ENCODE measurements at regions not wholly inside any gene's neighbourhood (a gene's known extent, or its start where the extent isn't known, plus 50 kb on each side); places are given as distances from the start of the nearest gene placed in this dataset.

- no TSS peak for BruUV-seq (replicated peaks)
- H3K9me1 ChIP-seq (ENCODE audit: insufficient read depth, low read length) = no peaks in the 10 kb centered on the region
- H3K14ac ChIP-seq (replicated peaks; ENCODE audit: low read depth, low read length) = no peak overlapping the region
- dilution Hi-C loops (cut with HindIII; ENCODE audit: low sequenced_read_pairs, unreplicated experiment) = no loop called here
- no peak overlapping the region for H4K5ac ChIP-seq (ENCODE audit: low read depth, low read length)
- POLR2A ChIA-PET (ENCODE audit: unreplicated experiment) = no interaction called here
- DNase-seq = no peak
- H3K4me2 ChIP-seq (ENCODE audit: low read depth, low read length) = no peak overlapping the region
- no peak overlapping the region for H3K23ac ChIP-seq (ENCODE audit: low read depth, low read length)
- no peak overlapping the region for H2BK20ac ChIP-seq (ENCODE audit: low read depth, low read length)
- intact Hi-C loops (cut with micrococcal nuclease) = no loop called here
- no peak overlapping the region for H3K4ac ChIP-seq (ENCODE audit: low read depth, low read length)
- H2AFZ ChIP-seq (replicated peaks; ENCODE audit: low read length, poor library complexity) = no peak overlapping the region
- ATAC-seq (ENCODE audit: low read depth) = no peak
- no peak overlapping the region for H3K56ac ChIP-seq (ENCODE audit: extremely low read depth, insufficient read depth, low read length)
- H2AK9ac ChIP-seq (replicated peaks; ENCODE audit: low read depth, low read length, poor library complexity) = no peak overlapping the region
- H3K9ac ChIP-seq (ENCODE audit: low read depth, low read length) = no peak overlapping the region
- H3K4me1 ChIP-seq (ENCODE audit: control insufficient read depth, insufficient read depth, low read length) = no peaks in the 10 kb centered on the region
- no peak overlapping the region for H4K8ac ChIP-seq (ENCODE audit: low read depth in 2 of 2, low read length in 2 of 2)
- no peak overlapping the region for H2BK15ac ChIP-seq (ENCODE audit: low read depth, low read length)
- H3K18ac ChIP-seq (ENCODE audit: low read depth, low read length) = no peak overlapping the region
- no peaks in the 10 kb centered on the region for H4K20me1 ChIP-seq (ENCODE audit: insufficient read depth, low read length)
- no peaks in the 10 kb centered on the region for H3K9me3 ChIP-seq (ENCODE audit: control insufficient read depth, insufficient read depth, low read length)
- no peak overlapping the region for H3K27ac ChIP-seq (ENCODE audit: insufficient read depth, low read length)
- H2BK5ac ChIP-seq (ENCODE audit: low read depth, low read length, poor library complexity, severe bottlenecking) = no peak overlapping the region
- no peaks in the 10 kb centered on the region for H3K36me3 ChIP-seq (ENCODE audit: control insufficient read depth, insufficient read depth, low read length)
- in situ Hi-C loops (cut with MboI; ENCODE audit: low sequenced_read_pairs) = no loop called here
- H3K4me3 ChIP-seq (ENCODE audit: insufficient read depth, low read depth, low read length) = no peak overlapping the region
- H4K91ac ChIP-seq (ENCODE audit: insufficient read depth, low read depth, low read length) = no peak overlapping the region
- H3K27me3 ChIP-seq (ENCODE audit: control insufficient read depth, insufficient read depth, low read length) = no peaks in the 10 kb centered on the region; the same call in 1 of the 2 replicates
- H2BK120ac ChIP-seq (ENCODE audit: low read depth, low read length) = no peak overlapping the region
- H2AK5ac ChIP-seq (ENCODE audit: low read depth, low read length) = no peak overlapping the region
- H3K79me1 ChIP-seq (ENCODE audit: low read depth in 1 of 2, low read length in 2 of 2) = no peaks in the 10 kb centered on the region
- CTCF ChIA-PET = no interaction called here
- TF ChIP-seq FOS (IDR thresholded peaks at IDR 0.05; ENCODE audit: low read depth, low read length) = no peak
- TF ChIP-seq ELK1 (IDR thresholded peaks at IDR 0.05; ENCODE audit: borderline replicate concordance, low read depth, low read length) = no peak
- TF ChIP-seq CHD1 (IDR thresholded peaks at IDR 0.05; ENCODE audit: low read depth, low read length) = no peak
- TF ChIP-seq CTCF (conservative IDR thresholded peaks at IDR 0.05; ENCODE audit: low read depth, low read length) = no peak
- no peak for TF ChIP-seq USF2 (IDR thresholded peaks at IDR 0.05; ENCODE audit: low read depth, low read length)
- TF ChIP-seq SMC3 (IDR thresholded peaks at IDR 0.05; ENCODE audit: low read depth, low read length) = no peak
- no peak for TF ChIP-seq BHLHE40 (IDR thresholded peaks at IDR 0.05; ENCODE audit: low read depth, low read length)
- no peak for TF ChIP-seq CEBPB (IDR thresholded peaks at IDR 0.05; ENCODE audit: low read depth, low read length)
- TF ChIP-seq RAD21 (IDR thresholded peaks at IDR 0.05; ENCODE audit: low read length) = no peak
- no peak for TF ChIP-seq MXI1 (IDR thresholded peaks at IDR 0.05; ENCODE audit: borderline replicate concordance, low read depth, low read length)
- TF ChIP-seq MAFK (IDR thresholded peaks at IDR 0.05; ENCODE audit: low read depth, low read length) = no peak
- no peak for TF ChIP-seq RCOR1 (IDR thresholded peaks at IDR 0.05; ENCODE audit: insufficient replicate concordance, low read length)
- TF ChIP-seq RFX5 (IDR thresholded peaks at IDR 0.05; ENCODE audit: low read depth, low read length) = no peak
- no peak for TF ChIP-seq MAZ (IDR thresholded peaks at IDR 0.05; ENCODE audit: borderline replicate concordance, low read depth, low read length)
- no peak for TF ChIP-seq POLR2A (IDR thresholded peaks at IDR 0.05; ENCODE audit: low read depth, low read length)
- TF ChIP-seq NFE2L2 (IDR thresholded peaks at IDR 0.05; ENCODE audit: low read depth, low read length) = no peak
Observed at GRCh38 chr6:19668710-19669109, 168.5 kb upstream of the ID4 start.

Measured in IMR-90 (cell line).